ENCODE measurements at regions not wholly inside any gene's neighbourhood (a gene's known extent, or its start where the extent isn't known, plus 50 kb on each side); places are given as distances from the start of the nearest gene placed in this dataset.

GRCh38 chr15:94844538-94845389 lies 613.4 kb downstream of the MCTP2 start:
- H3K9ac ChIP-seq (ENCODE audit: low read length), result no peak overlapping the region
- DNase-seq, result peak in 1 of 2 donors; percentile 43
- H3K18ac ChIP-seq (ENCODE audit: low read length), result peak overlapping the region; percentile 86
- WGBS (ENCODE audit: extremely low coverage, insufficient coverage, insufficient read length), result no CpG with 5 or more reads among the region's 83 CpGs
- H3K4me1 ChIP-seq (ENCODE audit: control insufficient read depth in 1 of 2, insufficient read depth in 2 of 2, low read length in 2 of 2), result peaks cover 2 to 3% of the 10 kb centered on the region in 2 experiments
- H4K91ac ChIP-seq (ENCODE audit: low read depth, low read length), result peak overlapping the region; percentile 97
- H3K4me3 ChIP-seq (ENCODE audit: low read depth, low read length), result no peak overlapping the region
- peaks cover 15% of the 10 kb centered on the region for H3K79me1 ChIP-seq (ENCODE audit: low read length)
- H2BK12ac ChIP-seq (ENCODE audit: low read length), result peak overlapping the region; percentile 62
- peak overlapping the region; percentile 91 for H2BK5ac ChIP-seq (ENCODE audit: low read depth, low read length, poor library complexity)
- H3K4me2 ChIP-seq (ENCODE audit: low read length), result peak overlapping the region; percentile 40
- no peaks in the 10 kb centered on the region for H3K27me3 ChIP-seq (ENCODE audit: insufficient read depth, low read length)
- no peaks in the 10 kb centered on the region for H3K36me3 ChIP-seq (ENCODE audit: control insufficient read depth in 1 of 2, insufficient read depth in 2 of 2, low read length in 2 of 2)
- H3K27ac ChIP-seq (ENCODE audit: low read depth, low read length), result peak overlapping the region; percentile 97
- no peak overlapping the region for H2AK5ac ChIP-seq (ENCODE audit: low read length)
- H3K79me2 ChIP-seq (ENCODE audit: control insufficient read depth, insufficient read depth, low read length, poor library complexity), result no peaks in the 10 kb centered on the region
- peak overlapping the region; percentile 94 for H3K14ac ChIP-seq (ENCODE audit: low read length)
- peak overlapping the region; percentile 64 for H4K12ac ChIP-seq (ENCODE audit: low read depth, low read length)
- H4K8ac ChIP-seq (ENCODE audit: low read depth, low read length), result peak overlapping the region; percentile 89
- H3K9me3 ChIP-seq (ENCODE audit: insufficient read depth, low read depth, low read length), result no peaks in the 10 kb centered on the region
- H3K23ac ChIP-seq (ENCODE audit: low read length), result no peak overlapping the region
- peak overlapping the region; percentile 96 for H2BK120ac ChIP-seq (ENCODE audit: insufficient read depth, low read length, poor library complexity)
- H2AFZ ChIP-seq (ENCODE audit: insufficient read depth, low read length, poor library complexity), result peak overlapping the region; percentile 76
- H3K4ac ChIP-seq (ENCODE audit: low read depth, low read length), result peak overlapping the region; percentile 77

- no peak overlapping the region for H2BK12ac ChIP-seq (ENCODE audit: low read length)
- H4K8ac ChIP-seq (ENCODE audit: low read depth, low read length), result peak overlapping the region; percentile 89
- H3K79me2 ChIP-seq (ENCODE audit: control insufficient read depth, insufficient read depth, low read length, poor library complexity), result no peaks in the 10 kb centered on the region
- peak overlapping the region; percentile 40 for H3K4me2 ChIP-seq (ENCODE audit: low read length)
- H3K4me1 ChIP-seq (ENCODE audit: control insufficient read depth in 1 of 2, insufficient read depth in 2 of 2, low read length in 2 of 2), result peaks cover 2 to 3% of the 10 kb centered on the region in 2 experiments
- H3K36me3 ChIP-seq (ENCODE audit: control insufficient read depth in 1 of 2, insufficient read depth in 2 of 2, low read length in 2 of 2), result no peaks in the 10 kb centered on the region
- H2AFZ ChIP-seq (ENCODE audit: insufficient read depth, low read length, poor library complexity), result peak overlapping the region; percentile 76
- no peak overlapping the region for H3K4ac ChIP-seq (ENCODE audit: low read depth, low read length)
- H4K12ac ChIP-seq (ENCODE audit: low read depth, low read length), result no peak overlapping the region
- WGBS (ENCODE audit: extremely low coverage, insufficient coverage, insufficient read length), result no CpG with 5 or more reads among the region's 9 CpGs
- H3K27me3 ChIP-seq (ENCODE audit: insufficient read depth, low read length), result no peaks in the 10 kb centered on the region
- no peak overlapping the region for H2AK5ac ChIP-seq (ENCODE audit: low read length)
- H2BK5ac ChIP-seq (ENCODE audit: low read depth, low read length, poor library complexity), result peak overlapping the region; percentile 91
- H3K4me3 ChIP-seq (ENCODE audit: low read depth, low read length), result no peak overlapping the region
- H3K27ac ChIP-seq (ENCODE audit: low read depth, low read length), result peak overlapping the region; percentile 97
- peak overlapping the region; percentile 97 for H4K91ac ChIP-seq (ENCODE audit: low read depth, low read length)
- no peak overlapping the region for H3K23ac ChIP-seq (ENCODE audit: low read length)
- peak overlapping the region; percentile 96 for H2BK120ac ChIP-seq (ENCODE audit: insufficient read depth, low read length, poor library complexity)
- no peak for DNase-seq
- H3K79me1 ChIP-seq (ENCODE audit: low read length), result peaks cover 14% of the 10 kb centered on the region
- H3K9ac ChIP-seq (ENCODE audit: low read length), result no peak overlapping the region
- H3K18ac ChIP-seq (ENCODE audit: low read length), result peak overlapping the region; percentile 86
- H3K14ac ChIP-seq (ENCODE audit: low read length), result peak overlapping the region; percentile 94
- no peaks in the 10 kb centered on the region for H3K9me3 ChIP-seq (ENCODE audit: insufficient read depth, low read depth, low read length)
These were observed 614.0 kb downstream of the MCTP2 start for GRCh38 chr15:94845390-94845716.

- H2BK120ac ChIP-seq (ENCODE audit: insufficient read depth, low read length, poor library complexity), result no peak overlapping the region
- H3K4me3 ChIP-seq (ENCODE audit: low read depth, low read length), result no peak overlapping the region
- H3K79me1 ChIP-seq (ENCODE audit: low read length), result peaks cover 12% of the 10 kb centered on the region
- H3K9me3 ChIP-seq (ENCODE audit: insufficient read depth, low read depth, low read length), result no peaks in the 10 kb centered on the region
- no peak overlapping the region for H3K14ac ChIP-seq (ENCODE audit: low read length)
- H2AK5ac ChIP-seq (ENCODE audit: low read length), result no peak overlapping the region
- no CpG with 5 or more reads among the region's 4 CpGs for WGBS (ENCODE audit: extremely low coverage, insufficient coverage, insufficient read length)
- H3K23ac ChIP-seq (ENCODE audit: low read length), result no peak overlapping the region
- H4K91ac ChIP-seq (ENCODE audit: low read depth, low read length), result peak overlapping the region; percentile 46
- H4K12ac ChIP-seq (ENCODE audit: low read depth, low read length), result no peak overlapping the region
- no peaks in the 10 kb centered on the region for H3K79me2 ChIP-seq (ENCODE audit: control insufficient read depth, insufficient read depth, low read length, poor library complexity)
- no peak overlapping the region for H3K4ac ChIP-seq (ENCODE audit: low read depth, low read length)
- H3K9ac ChIP-seq (ENCODE audit: low read length), result no peak overlapping the region
- H2BK12ac ChIP-seq (ENCODE audit: low read length), result peak overlapping the region; percentile 23
- H4K8ac ChIP-seq (ENCODE audit: low read depth, low read length), result no peak overlapping the region
- no peak overlapping the region for H3K18ac ChIP-seq (ENCODE audit: low read length)
- H3K36me3 ChIP-seq (ENCODE audit: control insufficient read depth in 1 of 2, insufficient read depth in 2 of 2, low read length in 2 of 2), result no peaks in the 10 kb centered on the region
- peaks cover 0 to 2% of the 10 kb centered on the region in 2 experiments for H3K4me1 ChIP-seq (ENCODE audit: control insufficient read depth in 1 of 2, insufficient read depth in 2 of 2, low read length in 2 of 2)
- no peak overlapping the region for H2AFZ ChIP-seq (ENCODE audit: insufficient read depth, low read length, poor library complexity)
- no peaks in the 10 kb centered on the region for H3K27me3 ChIP-seq (ENCODE audit: insufficient read depth, low read length)
- H3K27ac ChIP-seq (ENCODE audit: low read depth, low read length), result no peak overlapping the region
- no peak overlapping the region for H3K4me2 ChIP-seq (ENCODE audit: low read length)
- no peak overlapping the region for H2BK5ac ChIP-seq (ENCODE audit: low read depth, low read length, poor library complexity)
- no peak for DNase-seq
These were observed 616.0 kb downstream of the MCTP2 start for GRCh38 chr15:94847325-94847724.

- no peak overlapping the region for H2BK12ac ChIP-seq (ENCODE audit: low read length)
- H3K14ac ChIP-seq (ENCODE audit: low read length), result no peak overlapping the region
- WGBS (ENCODE audit: extremely low coverage, insufficient coverage, insufficient read length), result no CpG with 5 or more reads among the region's 5 CpGs
- H3K27ac ChIP-seq (ENCODE audit: low read depth, low read length), result no peak overlapping the region
- no peaks in the 10 kb centered on the region for H3K36me3 ChIP-seq (ENCODE audit: control insufficient read depth in 1 of 2, insufficient read depth in 2 of 2, low read length in 2 of 2)
- no peak overlapping the region for H3K23ac ChIP-seq (ENCODE audit: low read length)
- no peak overlapping the region for H3K4me3 ChIP-seq (ENCODE audit: low read depth, low read length)
- H3K4me2 ChIP-seq (ENCODE audit: low read length), result no peak overlapping the region
- H2BK120ac ChIP-seq (ENCODE audit: insufficient read depth, low read length, poor library complexity), result no peak overlapping the region
- no peak overlapping the region for H4K91ac ChIP-seq (ENCODE audit: low read depth, low read length)
- no peaks in the 10 kb centered on the region for H3K27me3 ChIP-seq (ENCODE audit: insufficient read depth, low read length)
- H2BK5ac ChIP-seq (ENCODE audit: low read depth, low read length, poor library complexity), result no peak overlapping the region
- H3K79me2 ChIP-seq (ENCODE audit: control insufficient read depth, insufficient read depth, low read length, poor library complexity), result no peaks in the 10 kb centered on the region
- peaks cover 12% of the 10 kb centered on the region for H3K79me1 ChIP-seq (ENCODE audit: low read length)
- no peak for DNase-seq
- no peak overlapping the region for H4K12ac ChIP-seq (ENCODE audit: low read depth, low read length)
- no peak overlapping the region for H3K18ac ChIP-seq (ENCODE audit: low read length)
- no peaks in the 10 kb centered on the region for H3K9me3 ChIP-seq (ENCODE audit: insufficient read depth, low read depth, low read length)
- H2AK5ac ChIP-seq (ENCODE audit: low read length), result no peak overlapping the region
- H3K9ac ChIP-seq (ENCODE audit: low read length), result no peak overlapping the region
- H2AFZ ChIP-seq (ENCODE audit: insufficient read depth, low read length, poor library complexity), result no peak overlapping the region
- no peak overlapping the region for H3K4ac ChIP-seq (ENCODE audit: low read depth, low read length)
- H3K4me1 ChIP-seq (ENCODE audit: control insufficient read depth in 1 of 2, insufficient read depth in 2 of 2, low read length in 2 of 2), result peaks cover 0 to 2% of the 10 kb centered on the region in 2 experiments
- H4K8ac ChIP-seq (ENCODE audit: low read depth, low read length), result no peak overlapping the region
These were observed 616.7 kb downstream of the MCTP2 start for GRCh38 chr15:94848054-94848453.

All from trophoblast cell (in vitro differentiated cells and primary cell).